NCI-H1436 (cell line): ENCODE measurements at regions not wholly inside any gene's neighbourhood (a gene's known extent, or its start where the extent isn't known, plus 50 kb on each side); places are given as distances from the start of the nearest gene placed in this dataset.
A peak's percentile ranks its signal among the peaks of the same experiment; 100 is the strongest.

ENCODE experiments used
- DNase-seq: peaks from one replicate; lab custom pipeline; 2025; lab: John Stamatoyannopoulos, UW

GRCh38 chr5:174596429-174596828 lies 128.0 kb upstream of the MSX2 start:
- no peak for DNase-seq

- no peak for DNase-seq
Measured at GRCh38 chr5:174599992-174600391, 124.4 kb upstream of the MSX2 start.

GRCh38 chr5:174601946-174602345 lies 122.4 kb upstream of the MSX2 start:
- no peak for DNase-seq

- no peak for DNase-seq
Measured at GRCh38 chr5:174606153-174606552, 118.2 kb upstream of the MSX2 start.

GRCh38 chr5:174606646-174607045 lies 117.7 kb upstream of the MSX2 start:
- no peak for DNase-seq

GRCh38 chr5:174607205-174607604 lies 117.2 kb upstream of the MSX2 start:
- no peak for DNase-seq

GRCh38 chr5:174607916-174608315 lies 116.5 kb upstream of the MSX2 start:
- no peak for DNase-seq

- no peak for DNase-seq
Measured at GRCh38 chr5:174608631-174609097, 115.7 kb upstream of the MSX2 start.

- no peak for DNase-seq
Measured at GRCh38 chr5:174609116-174609515, 115.3 kb upstream of the MSX2 start.

GRCh38 chr5:174610968-174611367 lies 113.4 kb upstream of the MSX2 start:
- DNase-seq, result no peak

- no peak for DNase-seq
Measured at GRCh38 chr5:174612686-174613085, 111.7 kb upstream of the MSX2 start.

- no peak for DNase-seq
Measured at GRCh38 chr5:174614500-174615135, 109.8 kb upstream of the MSX2 start.

GRCh38 chr5:174616036-174616435 lies 108.3 kb upstream of the MSX2 start:
- no peak for DNase-seq

GRCh38 chr5:174617285-174617684 lies 107.1 kb upstream of the MSX2 start:
- no peak for DNase-seq

- DNase-seq, result no peak
Measured at GRCh38 chr5:174617910-174618309, 106.5 kb upstream of the MSX2 start.

GRCh38 chr5:174618589-174618988 lies 105.8 kb upstream of the MSX2 start:
- DNase-seq, result no peak

GRCh38 chr5:174622067-174622466 lies 102.3 kb upstream of the MSX2 start:
- DNase-seq, result no peak

- no peak for DNase-seq
Measured at GRCh38 chr5:174623018-174623417, 101.4 kb upstream of the MSX2 start.

GRCh38 chr5:174623433-174624019 lies 100.9 kb upstream of the MSX2 start:
- DNase-seq, result peak; percentile 39

GRCh38 chr5:174624733-174625522 lies 99.5 kb upstream of the MSX2 start:
- no peak for DNase-seq

- DNase-seq, result no peak
Measured at GRCh38 chr5:174625591-174626350, 98.6 kb upstream of the MSX2 start.

GRCh38 chr5:174626369-174626920 lies 97.9 kb upstream of the MSX2 start:
- DNase-seq, result no peak
